ENCODE measurements at regions not wholly inside any gene's neighbourhood (a gene's known extent, or its start where the extent isn't known, plus 50 kb on each side); places are given as distances from the start of the nearest gene placed in this dataset.

- TF ChIP-seq POLR2AphosphoS5 (IDR thresholded peaks at IDR 0.05) (no peak), EP300 (IDR thresholded peaks at IDR 0.05) (no peak), POLR2A (IDR thresholded peaks at IDR 0.05) (no peak)
- TF ChIP-seq, protein P1, sequence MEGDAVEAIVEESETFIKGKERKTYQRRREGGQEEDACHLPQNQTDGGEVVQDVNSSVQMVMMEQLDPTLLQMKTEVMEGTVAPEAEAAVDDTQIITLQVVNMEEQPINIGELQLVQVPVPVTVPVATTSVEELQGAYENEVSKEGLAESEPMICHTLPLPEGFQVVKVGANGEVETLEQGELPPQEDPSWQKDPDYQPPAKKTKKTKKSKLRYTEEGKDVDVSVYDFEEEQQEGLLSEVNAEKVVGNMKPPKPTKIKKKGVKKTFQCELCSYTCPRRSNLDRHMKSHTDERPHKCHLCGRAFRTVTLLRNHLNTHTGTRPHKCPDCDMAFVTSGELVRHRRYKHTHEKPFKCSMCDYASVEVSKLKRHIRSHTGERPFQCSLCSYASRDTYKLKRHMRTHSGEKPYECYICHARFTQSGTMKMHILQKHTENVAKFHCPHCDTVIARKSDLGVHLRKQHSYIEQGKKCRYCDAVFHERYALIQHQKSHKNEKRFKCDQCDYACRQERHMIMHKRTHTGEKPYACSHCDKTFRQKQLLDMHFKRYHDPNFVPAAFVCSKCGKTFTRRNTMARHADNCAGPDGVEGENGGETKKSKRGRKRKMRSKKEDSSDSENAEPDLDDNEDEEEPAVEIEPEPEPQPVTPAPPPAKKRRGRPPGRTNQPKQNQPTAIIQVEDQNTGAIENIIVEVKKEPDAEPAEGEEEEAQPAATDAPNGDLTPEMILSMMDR (IDR thresholded peaks at IDR 0.05): no peak
Measured at GRCh38 chr2:158021226-158021625, 80.5 kb upstream of the UPP2 start.

Measured in upper lobe of left lung (tissue), 4 donors.